ENCODE measurements at regions not wholly inside any gene's neighbourhood (a gene's known extent, or its start where the extent isn't known, plus 50 kb on each side); places are given as distances from the start of the nearest gene placed in this dataset.

DNA sequence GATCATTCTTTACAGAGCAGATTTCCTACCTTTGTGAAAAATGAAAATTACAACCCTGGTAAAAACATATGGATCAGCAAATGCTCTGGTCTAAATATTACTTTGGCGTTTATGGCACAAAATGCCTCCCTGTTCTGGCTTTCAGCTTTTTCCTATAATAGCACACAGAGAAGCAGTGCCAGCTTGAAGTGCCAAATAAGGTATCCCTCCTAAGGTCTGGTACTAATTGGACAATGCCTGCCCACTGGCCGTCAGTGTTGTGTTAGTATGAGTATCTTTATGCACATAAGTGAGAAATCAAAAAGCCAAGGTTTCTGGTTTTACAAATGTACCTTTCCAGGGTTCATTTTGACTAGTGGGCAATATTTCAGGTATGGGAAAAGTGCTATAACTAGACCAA is 1293.7 kb upstream of the FAM98A start:
- H3K36me3 ChIP-seq, result no peaks in the 10 kb centered on the region
- H3K9me3 ChIP-seq, result no peaks in the 10 kb centered on the region
- no peak for DNase-seq (ENCODE audit: low spot score in 2 of 2)
- H3K27ac ChIP-seq, result no peak overlapping the region
- H3K4me1 ChIP-seq, result no peaks in the 10 kb centered on the region
- WGBS, 2 donors, result 74 to 79% methylated on average over 2 of the region's 2 CpGs
- TF ChIP-seq, protein P1, sequence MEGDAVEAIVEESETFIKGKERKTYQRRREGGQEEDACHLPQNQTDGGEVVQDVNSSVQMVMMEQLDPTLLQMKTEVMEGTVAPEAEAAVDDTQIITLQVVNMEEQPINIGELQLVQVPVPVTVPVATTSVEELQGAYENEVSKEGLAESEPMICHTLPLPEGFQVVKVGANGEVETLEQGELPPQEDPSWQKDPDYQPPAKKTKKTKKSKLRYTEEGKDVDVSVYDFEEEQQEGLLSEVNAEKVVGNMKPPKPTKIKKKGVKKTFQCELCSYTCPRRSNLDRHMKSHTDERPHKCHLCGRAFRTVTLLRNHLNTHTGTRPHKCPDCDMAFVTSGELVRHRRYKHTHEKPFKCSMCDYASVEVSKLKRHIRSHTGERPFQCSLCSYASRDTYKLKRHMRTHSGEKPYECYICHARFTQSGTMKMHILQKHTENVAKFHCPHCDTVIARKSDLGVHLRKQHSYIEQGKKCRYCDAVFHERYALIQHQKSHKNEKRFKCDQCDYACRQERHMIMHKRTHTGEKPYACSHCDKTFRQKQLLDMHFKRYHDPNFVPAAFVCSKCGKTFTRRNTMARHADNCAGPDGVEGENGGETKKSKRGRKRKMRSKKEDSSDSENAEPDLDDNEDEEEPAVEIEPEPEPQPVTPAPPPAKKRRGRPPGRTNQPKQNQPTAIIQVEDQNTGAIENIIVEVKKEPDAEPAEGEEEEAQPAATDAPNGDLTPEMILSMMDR (IDR thresholded peaks at IDR 0.05), result no peak
- TF ChIP-seq POLR2A (IDR thresholded peaks at IDR 0.05), result no peak
- no peak for TF ChIP-seq EP300 (IDR thresholded peaks at IDR 0.05)
- no peaks in the 10 kb centered on the region for H3K27me3 ChIP-seq
- H3K4me3 ChIP-seq, result no peak overlapping the region

DNA sequence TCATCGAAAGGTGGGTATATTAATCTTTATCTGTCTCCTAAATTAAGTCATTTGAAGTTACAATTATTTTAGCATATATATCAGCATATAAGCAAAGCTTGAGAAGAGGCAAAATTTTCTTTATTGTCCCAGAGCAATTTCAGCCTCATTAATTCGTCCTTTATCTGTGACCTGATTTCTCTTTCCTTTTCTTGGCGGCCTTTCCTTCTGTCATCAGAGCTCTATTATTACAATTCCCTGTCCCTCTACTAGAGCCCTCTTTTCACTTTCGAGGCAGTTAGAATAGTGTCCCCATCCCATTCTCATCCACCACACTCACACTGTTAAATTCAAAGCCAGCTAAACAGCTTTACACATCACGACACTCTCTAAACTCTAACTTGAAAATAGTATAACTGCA is 1293.2 kb upstream of the FAM98A start:
- Histone ChIP-seq H3K36me3 (no peaks in the 10 kb centered on the region), H3K4me1 (no peaks in the 10 kb centered on the region), H3K9me3 (no peaks in the 10 kb centered on the region), H3K27ac (no peak overlapping the region), H3K4me3 (no peak overlapping the region), H3K27me3 (no peaks in the 10 kb centered on the region)
- no peak for DNase-seq (ENCODE audit: low spot score in 2 of 2)
- WGBS, 2 donors, result 78 to 87% methylated on average over 5 of the region's 5 CpGs
- TF ChIP-seq, protein P1 (IDR thresholded peaks at IDR 0.05), result no peak
- no peak for TF ChIP-seq POLR2A (IDR thresholded peaks at IDR 0.05)

DNA sequence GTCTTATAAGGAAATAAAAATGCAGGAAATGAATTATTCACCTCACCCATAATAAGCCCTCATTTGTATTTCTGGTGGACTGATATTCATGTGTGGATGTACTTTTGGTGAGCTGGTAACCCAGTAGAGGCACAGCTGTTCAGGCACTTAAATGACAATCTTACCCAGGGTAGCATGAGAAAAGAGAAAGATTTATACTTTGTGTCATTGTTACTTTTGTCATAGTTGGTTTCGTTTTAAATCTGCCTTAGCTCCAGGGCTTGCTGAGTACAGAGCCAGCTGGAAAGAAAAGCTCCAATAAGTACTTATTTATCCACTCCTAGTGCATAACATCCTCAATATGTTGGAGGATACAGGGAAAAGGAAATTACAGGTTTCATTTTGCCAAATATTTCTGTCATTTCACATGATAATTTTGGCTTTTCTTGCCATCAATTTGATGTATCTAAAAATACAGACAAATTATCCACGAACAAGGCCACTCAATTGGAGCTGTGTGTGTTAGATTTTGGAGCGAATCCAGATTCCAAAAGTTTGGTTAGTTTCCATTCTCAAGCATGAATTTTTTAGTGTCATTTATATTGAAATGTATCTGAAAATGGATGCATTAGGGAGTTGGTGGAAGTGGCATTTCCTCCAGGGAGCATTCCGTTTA is 1276.1 kb upstream of the FAM98A start:
- no peak overlapping the region for H3K27ac ChIP-seq
- no peaks in the 10 kb centered on the region for H3K36me3 ChIP-seq
- H3K9me3 ChIP-seq, result no peaks in the 10 kb centered on the region
- DNase-seq (ENCODE audit: low spot score in 2 of 2), result no peak
- 40 to 45% methylated on average over 4 of the region's 4 CpGs for whole genome bisulfite sequencing, 2 donors
- TF ChIP-seq, protein P1 (IDR thresholded peaks at IDR 0.05), result no peak
- TF ChIP-seq POLR2A (IDR thresholded peaks at IDR 0.05), result no peak
- TF ChIP-seq EP300 (IDR thresholded peaks at IDR 0.05), result no peak
- no peaks in the 10 kb centered on the region for H3K4me1 ChIP-seq
- H3K4me3 ChIP-seq, result no peak overlapping the region
- H3K27me3 ChIP-seq, result no peaks in the 10 kb centered on the region

DNA sequence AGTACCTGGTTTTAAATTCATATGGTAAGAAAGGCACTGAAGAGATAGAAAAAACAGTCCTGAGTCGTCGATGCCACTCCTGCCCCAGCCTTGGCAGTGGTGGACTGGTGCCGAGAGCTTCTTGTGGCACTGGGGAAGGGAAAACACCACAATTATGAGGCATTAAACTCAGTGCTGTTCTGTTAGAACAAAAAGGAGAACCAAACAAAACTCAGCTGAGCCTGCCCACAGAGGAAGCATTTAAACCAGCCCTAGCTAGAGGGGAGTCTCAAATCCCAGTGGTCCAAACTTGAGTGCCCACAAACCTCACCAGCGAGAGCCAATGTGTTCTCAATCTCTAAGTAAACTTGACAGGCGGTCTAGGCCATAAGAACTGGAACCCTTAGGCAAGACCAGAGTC is 1254.5 kb upstream of the FAM98A start:
- Histone ChIP-seq H3K36me3 (no peaks in the 10 kb centered on the region), H3K27me3 (no peaks in the 10 kb centered on the region), H3K27ac (no peak overlapping the region), H3K4me1 (no peaks in the 10 kb centered on the region), H3K9me3 (peaks cover 0 to 22% (median 0%) of the 10 kb centered on the region in 4 donors), H3K4me3 (no peak overlapping the region)
- 86 to 91% methylated on average over 5 of the region's 5 CpGs for WGBS, 2 donors
- no peak for DNase-seq (ENCODE audit: low spot score in 2 of 2)
- TF ChIP-seq EP300 (IDR thresholded peaks at IDR 0.05) (no peak), POLR2A (IDR thresholded peaks at IDR 0.05) (no peak)
- TF ChIP-seq, protein P1 (IDR thresholded peaks at IDR 0.05), result no peak

DNA sequence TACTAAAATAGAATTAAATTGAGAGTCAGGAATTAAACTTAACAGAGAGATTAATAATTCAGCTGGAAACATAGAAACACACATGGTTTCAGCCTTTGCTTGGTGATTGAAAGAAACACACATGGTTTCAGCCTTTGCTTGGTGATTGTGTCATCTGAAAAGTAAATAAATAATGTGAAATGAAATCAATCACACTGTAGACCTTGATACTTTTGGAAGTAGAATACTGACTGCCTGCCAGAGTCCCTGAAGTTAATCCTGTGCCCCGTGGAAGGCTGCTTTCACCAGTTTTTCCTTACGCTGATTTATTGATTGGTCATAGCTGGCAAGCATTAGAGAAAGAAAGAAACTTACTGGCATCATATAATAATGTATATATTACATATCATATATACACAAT is 1252.7 kb upstream of the FAM98A start:
- no peak for DNase-seq (ENCODE audit: low spot score in 2 of 2)
- Histone ChIP-seq H3K27me3 (no peaks in the 10 kb centered on the region), H3K36me3 (no peaks in the 10 kb centered on the region), H3K4me3 (no peak overlapping the region), H3K27ac (no peak overlapping the region), H3K4me1 (no peaks in the 10 kb centered on the region), H3K9me3 (peaks cover 0 to 22% (median 0%) of the 10 kb centered on the region in 4 donors)
- 81 to 89% methylated on average over 2 of the region's 2 CpGs for WGBS, 2 donors
- TF ChIP-seq, protein P1 (IDR thresholded peaks at IDR 0.05), result no peak
- TF ChIP-seq EP300 (IDR thresholded peaks at IDR 0.05), result no peak
- TF ChIP-seq POLR2A (IDR thresholded peaks at IDR 0.05), result no peak

Data from tibial nerve (tissue), 4 donors.